Hepatocyte (in vitro differentiated cells): ENCODE measurements at regions not wholly inside any gene's neighbourhood (a gene's known extent, or its start where the extent isn't known, plus 50 kb on each side); places are given as distances from the start of the nearest gene placed in this dataset.

Source experiments
- DNase-seq: peaks from one replicate; pipeline ENCODE4 v3.0.0-alpha.2; 2016; ENCODE audit warnings: low spot score
- H2AFZ ChIP-seq: fragments of 200-600 bp; sonication (generic); 2 replicates; pipeline ENCODE4 v1.6.0; 2016; ENCODE audit warnings: antibody characterized with exemption, mild to moderate bottlenecking
- H3K27ac ChIP-seq: fragments of 200-600 bp; sonication (generic); 2 replicates; pipeline ENCODE4 v1.5.1; 2016; ENCODE audit warnings: mild to moderate bottlenecking
- H3K27me3 ChIP-seq: fragments of 200-600 bp; sonication (generic); 2 replicates; pipeline ENCODE4 v1.6.1; 2016
- H3K36me3 ChIP-seq: fragments of 200-600 bp; sonication (generic); replicated peaks from 2 replicates; pipeline ENCODE4 v1.5.1; 2016; ENCODE audit warnings: low read depth; ENCODE audit not compliant: insufficient read depth
- H3K4me1 ChIP-seq: fragments of 200-600 bp; sonication (generic); 2 replicates; pipeline ENCODE4 v1.5.1; 2016; ENCODE audit warnings: mild to moderate bottlenecking, moderate library complexity; ENCODE audit not compliant: insufficient read depth
- H3K4me2 ChIP-seq: fragments of 200-600 bp; sonication (generic); 2 replicates; pipeline ENCODE4 v1.6.0; 2016
- H3K4me3 ChIP-seq: fragments of 200-600 bp; sonication (generic); 2 replicates; pipeline ENCODE4 v1.5.1; 2016; ENCODE audit warnings: mild to moderate bottlenecking
- H3K79me2 ChIP-seq: fragments of 200-600 bp; sonication (generic); 2 replicates; pipeline ENCODE4 v1.6.0; 2017; ENCODE audit warnings: mild to moderate bottlenecking
- H3K9me2 ChIP-seq: fragments of 200-600 bp; sonication (generic); replicated peaks from 2 replicates; pipeline ENCODE4 v1.6.0; 2017; ENCODE audit warnings: mild to moderate bottlenecking; ENCODE audit not compliant: insufficient read depth
- H3K9me3 ChIP-seq: fragments of 200-600 bp; sonication (generic); 2 replicates; pipeline ENCODE4 v1.5.1; 2016; ENCODE audit warnings: low read depth, mild to moderate bottlenecking
- H4K20me1 ChIP-seq: fragments of 200-600 bp; sonication (generic); 2 replicates; pipeline ENCODE4 v1.6.0; 2016; ENCODE audit warnings: mild to moderate bottlenecking; ENCODE audit not compliant: insufficient read depth, poor library complexity, severe bottlenecking
- CTCF ChIP-seq: fragments of 200-600 bp; sonication (generic); IDR thresholded peaks from 2 replicates; pipeline ENCODE4 v1.5.1; 2016; ENCODE audit warnings: antibody characterized with exemption, mild to moderate bottlenecking; ENCODE audit not compliant: poor library complexity
- EZH2 ChIP-seq: fragments of 200-600 bp; sonication (generic); IDR thresholded peaks from 2 replicates; pipeline ENCODE4 v1.6.1; 2016; ENCODE audit warnings: antibody characterized with exemption, mild to moderate bottlenecking, borderline replicate concordance
- EZH2phosphoT487 ChIP-seq: fragments of 200-600 bp; sonication (generic); IDR thresholded peaks from one replicate; pipeline ENCODE4 v1.6.1; 2018; ENCODE audit warnings: antibody characterized with exemption, mild to moderate bottlenecking, low read depth, moderate library complexity; ENCODE audit not compliant: unreplicated experiment, severe bottlenecking
- WGBS: methylation state at CpG from one replicate; pipeline ENCODE4 v1.1.6; 2016; ENCODE audit warnings: low lambda C conversion rate; ENCODE audit errors: missing lambda C conversion rate; 5-methylcytosine and 5-hydroxymethylcytosine counted together

- no peak for DNase-seq
- no peaks in the 10 kb centered on the region for H3K36me3 ChIP-seq
Measured at GRCh38 chr4:124329134-124329533, 383.4 kb downstream of the ANKRD50 start.

GRCh38 chr4:124330045-124330444, 382.5 kb downstream of the ANKRD50 start:
- no peak for DNase-seq
- WGBS: 44% methylated on average over 3 of the region's 3 CpGs
- Histone ChIP-seq H3K27ac (no peak overlapping the region), H3K36me3 (no peaks in the 10 kb centered on the region), H3K4me1 (peaks cover 9% of the 10 kb centered on the region), H3K9me3 (no peaks in the 10 kb centered on the region), H3K79me2 (no peaks in the 10 kb centered on the region), H3K27me3 (no peaks in the 10 kb centered on the region), H3K4me3 (no peak overlapping the region), H2AFZ (no peak overlapping the region), H3K9me2 (no peaks in the 10 kb centered on the region), H3K4me2 (no peak overlapping the region), H4K20me1 (no peaks in the 10 kb centered on the region)
- TF ChIP-seq CTCF: no peak
- TF ChIP-seq EZH2phosphoT487: no peak
- no peak for TF ChIP-seq EZH2

More at GRCh38 chr4:124329134-124329533, 383.4 kb downstream of the ANKRD50 start:
- H3K9me3 ChIP-seq: no peaks in the 10 kb centered on the region
- H3K4me3 ChIP-seq: no peak overlapping the region
- no peak overlapping the region for H2AFZ ChIP-seq
- H3K27me3 ChIP-seq: no peaks in the 10 kb centered on the region
- H3K9me2 ChIP-seq: no peaks in the 10 kb centered on the region
- H4K20me1 ChIP-seq: no peaks in the 10 kb centered on the region
- TF ChIP-seq EZH2phosphoT487: no peak
- TF ChIP-seq CTCF: no peak
- no peak for TF ChIP-seq EZH2
- no peaks in the 10 kb centered on the region for H3K79me2 ChIP-seq
- H3K4me1 ChIP-seq: peaks cover 9% of the 10 kb centered on the region
- H3K27ac ChIP-seq: no peak overlapping the region
- no peak overlapping the region for H3K4me2 ChIP-seq

- Histone ChIP-seq H3K4me1 (peaks cover 9% of the 10 kb centered on the region), H3K79me2 (no peaks in the 10 kb centered on the region), H3K9me2 (no peaks in the 10 kb centered on the region), H3K36me3 (no peaks in the 10 kb centered on the region), H3K27ac (no peak overlapping the region), H3K27me3 (no peaks in the 10 kb centered on the region), H3K4me3 (no peak overlapping the region), H3K4me2 (no peak overlapping the region), H2AFZ (no peak overlapping the region), H4K20me1 (no peaks in the 10 kb centered on the region), H3K9me3 (no peaks in the 10 kb centered on the region)
- WGBS: 63% methylated on average over 1 of the region's 1 CpG
- no peak for DNase-seq
- TF ChIP-seq CTCF (no peak), EZH2phosphoT487 (no peak)
Measured at GRCh38 chr4:124331781-124332180, 380.8 kb downstream of the ANKRD50 start.

- Histone ChIP-seq H2AFZ (no peak overlapping the region), H3K4me2 (no peak overlapping the region), H3K9me3 (no peaks in the 10 kb centered on the region), H3K4me3 (no peak overlapping the region), H3K27ac (no peak overlapping the region), H3K36me3 (no peaks in the 10 kb centered on the region), H3K4me1 (peaks cover 9% of the 10 kb centered on the region), H4K20me1 (no peaks in the 10 kb centered on the region), H3K9me2 (no peaks in the 10 kb centered on the region), H3K27me3 (no peaks in the 10 kb centered on the region), H3K79me2 (no peaks in the 10 kb centered on the region)
- TF ChIP-seq EZH2: no peak
- TF ChIP-seq CTCF: no peak
- no peak for TF ChIP-seq EZH2phosphoT487
- no peak for DNase-seq
- 54% methylated on average over 4 of the region's 4 CpGs for WGBS
Measured at GRCh38 chr4:124333466-124333865, 379.1 kb downstream of the ANKRD50 start.
